SJSA1 (cell line): ENCODE measurements at regions not wholly inside any gene's neighbourhood (a gene's known extent, or its start where the extent isn't known, plus 50 kb on each side); places are given as distances from the start of the nearest gene placed in this dataset.

Experiments used
- DNase-seq, 2 experiments: peaks; one replicate each; pipeline ENCODE4 v3.0.0-alpha.2; 2015 to 2020; ENCODE audit warnings: low spot score in 2 of 2, low read depth in 1 of 2
- H3K27ac ChIP-seq: fragments of 250-450 bp; sonication (Bioruptor Pico); 2 replicates; pipeline ENCODE4 v1.5.1; 2020; ENCODE audit warnings: mild to moderate bottlenecking, moderate library complexity
- H3K27me3 ChIP-seq: fragments of 250-450 bp; sonication (Bioruptor Pico); replicated peaks from 2 replicates; pipeline ENCODE4 v1.5.1; 2020; ENCODE audit warnings: mild to moderate bottlenecking, moderate library complexity
- H3K36me3 ChIP-seq: fragments of 250-450 bp; sonication (Bioruptor Pico); 2 replicates; pipeline ENCODE4 v1.5.1; 2020; ENCODE audit warnings: mild to moderate bottlenecking
- H3K4me1 ChIP-seq: fragments of 250-450 bp; sonication (Bioruptor Pico); replicated peaks from 2 replicates; pipeline ENCODE4 v1.6.1; 2021; ENCODE audit warnings: mild to moderate bottlenecking
- H3K4me3 ChIP-seq: fragments of 250-450 bp; sonication (Bioruptor Pico); 2 replicates; pipeline ENCODE4 v1.5.1; 2020; ENCODE audit warnings: mild to moderate bottlenecking
- H3K9me3 ChIP-seq: fragments of 250-450 bp; sonication (Bioruptor Pico); replicated peaks from 2 replicates; pipeline ENCODE4 v1.5.1; 2020; ENCODE audit warnings: mild to moderate bottlenecking

GRCh38 chr13:53847502-53847901 is 818.9 kb downstream of the OLFM4 start:
- Histone ChIP-seq H3K9me3 (no peaks in the 10 kb centered on the region), H3K4me3 (no peak overlapping the region), H3K27me3 (no peaks in the 10 kb centered on the region), H3K27ac (no peak overlapping the region), H3K36me3 (no peaks in the 10 kb centered on the region), H3K4me1 (no peaks in the 10 kb centered on the region)
- DNase-seq = no peak

GRCh38 chr13:53848366-53848961 is 819.9 kb downstream of the OLFM4 start:
- no peak for DNase-seq
- H3K4me3 ChIP-seq = no peak overlapping the region
- no peak overlapping the region for H3K27ac ChIP-seq
- no peaks in the 10 kb centered on the region for H3K36me3 ChIP-seq
- H3K9me3 ChIP-seq = no peaks in the 10 kb centered on the region
- H3K27me3 ChIP-seq = no peaks in the 10 kb centered on the region
- no peaks in the 10 kb centered on the region for H3K4me1 ChIP-seq

GRCh38 chr13:53854321-53854720 is 825.7 kb downstream of the OLFM4 start:
- no peaks in the 10 kb centered on the region for H3K36me3 ChIP-seq
- no peak overlapping the region for H3K27ac ChIP-seq
- DNase-seq = no peak
- H3K4me1 ChIP-seq = no peaks in the 10 kb centered on the region
- no peaks in the 10 kb centered on the region for H3K9me3 ChIP-seq
- no peaks in the 10 kb centered on the region for H3K27me3 ChIP-seq
- no peak overlapping the region for H3K4me3 ChIP-seq

- DNase-seq = no peak
- H3K27ac ChIP-seq = no peak overlapping the region
- no peaks in the 10 kb centered on the region for H3K27me3 ChIP-seq
- no peaks in the 10 kb centered on the region for H3K4me1 ChIP-seq
- no peaks in the 10 kb centered on the region for H3K9me3 ChIP-seq
- H3K4me3 ChIP-seq = no peak overlapping the region
- H3K36me3 ChIP-seq = no peaks in the 10 kb centered on the region
Observed at GRCh38 chr13:53856573-53857195, 828.1 kb downstream of the OLFM4 start.

- no peak overlapping the region for H3K4me3 ChIP-seq
- H3K4me1 ChIP-seq = no peaks in the 10 kb centered on the region
- H3K27me3 ChIP-seq = no peaks in the 10 kb centered on the region
- H3K9me3 ChIP-seq = no peaks in the 10 kb centered on the region
- no peaks in the 10 kb centered on the region for H3K36me3 ChIP-seq
- H3K27ac ChIP-seq = no peak overlapping the region
- no peak for DNase-seq
Observed at GRCh38 chr13:53863520-53863919, 834.9 kb downstream of the OLFM4 start.

GRCh38 chr13:53873558-53873957 is 844.9 kb downstream of the OLFM4 start:
- DNase-seq = no peak
- H3K36me3 ChIP-seq = no peaks in the 10 kb centered on the region
- H3K9me3 ChIP-seq = no peaks in the 10 kb centered on the region
- no peak overlapping the region for H3K27ac ChIP-seq
- H3K4me1 ChIP-seq = no peaks in the 10 kb centered on the region
- H3K27me3 ChIP-seq = no peaks in the 10 kb centered on the region
- no peak overlapping the region for H3K4me3 ChIP-seq

- no peak overlapping the region for H3K27ac ChIP-seq
- H3K27me3 ChIP-seq = no peaks in the 10 kb centered on the region
- no peaks in the 10 kb centered on the region for H3K9me3 ChIP-seq
- no peaks in the 10 kb centered on the region for H3K4me1 ChIP-seq
- no peaks in the 10 kb centered on the region for H3K36me3 ChIP-seq
- no peak overlapping the region for H3K4me3 ChIP-seq
- no peak for DNase-seq
Observed at GRCh38 chr13:53878861-53879260, 850.2 kb downstream of the OLFM4 start.

GRCh38 chr13:53885997-53886396 is 857.4 kb downstream of the OLFM4 start:
- no peak overlapping the region for H3K27ac ChIP-seq

GRCh38 chr13:53890696-53891095 is 862.1 kb downstream of the OLFM4 start:
- Histone ChIP-seq H3K36me3 (no peaks in the 10 kb centered on the region), H3K4me1 (no peaks in the 10 kb centered on the region), H3K9me3 (no peaks in the 10 kb centered on the region), H3K27ac (no peak overlapping the region), H3K27me3 (no peaks in the 10 kb centered on the region), H3K4me3 (no peak overlapping the region)
- no peak for DNase-seq

More at GRCh38 chr13:53885997-53886396, 857.4 kb downstream of the OLFM4 start:
- no peaks in the 10 kb centered on the region for H3K27me3 ChIP-seq
- H3K4me3 ChIP-seq = no peak overlapping the region
- H3K4me1 ChIP-seq = no peaks in the 10 kb centered on the region
- no peaks in the 10 kb centered on the region for H3K36me3 ChIP-seq
- no peak for DNase-seq
- H3K9me3 ChIP-seq = no peaks in the 10 kb centered on the region

- DNase-seq = no peak
- Histone ChIP-seq H3K27ac (no peak overlapping the region), H3K4me3 (no peak overlapping the region), H3K27me3 (no peaks in the 10 kb centered on the region), H3K9me3 (no peaks in the 10 kb centered on the region), H3K4me1 (no peaks in the 10 kb centered on the region), H3K36me3 (no peaks in the 10 kb centered on the region)
Observed at GRCh38 chr13:53901593-53901992, 873.0 kb downstream of the OLFM4 start.

- H3K27ac ChIP-seq = no peak overlapping the region
- H3K36me3 ChIP-seq = no peaks in the 10 kb centered on the region
- H3K9me3 ChIP-seq = no peaks in the 10 kb centered on the region
- H3K4me3 ChIP-seq = no peak overlapping the region
- H3K4me1 ChIP-seq = no peaks in the 10 kb centered on the region
- no peaks in the 10 kb centered on the region for H3K27me3 ChIP-seq
- no peak for DNase-seq
Observed at GRCh38 chr13:53907891-53908290, 879.3 kb downstream of the OLFM4 start.

GRCh38 chr13:53920916-53921315 is 892.3 kb downstream of the OLFM4 start:
- Histone ChIP-seq H3K4me3 (no peak overlapping the region), H3K27me3 (no peaks in the 10 kb centered on the region), H3K9me3 (no peaks in the 10 kb centered on the region), H3K4me1 (no peaks in the 10 kb centered on the region), H3K27ac (no peak overlapping the region), H3K36me3 (no peaks in the 10 kb centered on the region)
- DNase-seq = no peak

GRCh38 chr13:53921473-53921872 is 892.9 kb downstream of the OLFM4 start:
- Histone ChIP-seq H3K4me3 (no peak overlapping the region), H3K36me3 (no peaks in the 10 kb centered on the region), H3K9me3 (no peaks in the 10 kb centered on the region), H3K27me3 (no peaks in the 10 kb centered on the region), H3K27ac (no peak overlapping the region), H3K4me1 (no peaks in the 10 kb centered on the region)
- DNase-seq = no peak

GRCh38 chr13:53941588-53942190 is 913.1 kb downstream of the OLFM4 start:
- no peak for DNase-seq
- Histone ChIP-seq H3K27ac (no peak overlapping the region), H3K27me3 (no peaks in the 10 kb centered on the region), H3K36me3 (no peaks in the 10 kb centered on the region), H3K4me3 (no peak overlapping the region), H3K9me3 (no peaks in the 10 kb centered on the region), H3K4me1 (no peaks in the 10 kb centered on the region)
